Stimulated activated CD8-positive, alpha-beta memory T cell treated with anti-CD3 and anti-CD28 coated beads, Interleukin-4, amount 100 ng/mL, for 1 hour (primary cell): ENCODE measurements at regions not wholly inside any gene's neighbourhood (a gene's known extent, or its start where the extent isn't known, plus 50 kb on each side); places are given as distances from the start of the nearest gene placed in this dataset.

Experiments used
- DNase-seq, 2 donors: peaks; one replicate each; pipeline ENCODE4 v3.0.0-alpha.2; 2020; ENCODE audit warnings: low read depth in 2 of 2, low spot score in 1 of 2

GRCh38 chr7:127446842-127447241 lies 54.3 kb upstream of the ZNF800 start:
- no peak for DNase-seq
